Adrenal gland (tissue), 5 donors: ENCODE measurements at regions not wholly inside any gene's neighbourhood (a gene's known extent, or its start where the extent isn't known, plus 50 kb on each side); places are given as distances from the start of the nearest gene placed in this dataset.

ENCODE experiments used
- POLR2A ChIP-seq, 2 donors: fragments of 450-650 bp; IDR thresholded peaks; one replicate each; pipeline ENCODE4 v1.6.1; 2017; ENCODE audit warnings: antibody characterized with exemption in 2 of 2, mild to moderate bottlenecking in 2 of 2, moderate library complexity in 1 of 2
- TF ChIP-seq, protein P1 (sequence below), 6 experiments: fragments of 450-650 bp in 4 of 6; fragments of 200-600 bp in 2 of 6; sonication (generic) in 1 of 6; IDR thresholded peaks; 1 replicate in 5 of 6; 2 replicates in 1 of 6; pipeline versions ENCODE4 v1.5.1 to v1.8.0; 2016 to 2021; ENCODE audit warnings: antibody characterized with exemption in 6 of 6, mild to moderate bottlenecking in 2 of 6, moderate library complexity in 1 of 6
- donor health status: DM: no; HTN: no; CAD: no.

DNA sequence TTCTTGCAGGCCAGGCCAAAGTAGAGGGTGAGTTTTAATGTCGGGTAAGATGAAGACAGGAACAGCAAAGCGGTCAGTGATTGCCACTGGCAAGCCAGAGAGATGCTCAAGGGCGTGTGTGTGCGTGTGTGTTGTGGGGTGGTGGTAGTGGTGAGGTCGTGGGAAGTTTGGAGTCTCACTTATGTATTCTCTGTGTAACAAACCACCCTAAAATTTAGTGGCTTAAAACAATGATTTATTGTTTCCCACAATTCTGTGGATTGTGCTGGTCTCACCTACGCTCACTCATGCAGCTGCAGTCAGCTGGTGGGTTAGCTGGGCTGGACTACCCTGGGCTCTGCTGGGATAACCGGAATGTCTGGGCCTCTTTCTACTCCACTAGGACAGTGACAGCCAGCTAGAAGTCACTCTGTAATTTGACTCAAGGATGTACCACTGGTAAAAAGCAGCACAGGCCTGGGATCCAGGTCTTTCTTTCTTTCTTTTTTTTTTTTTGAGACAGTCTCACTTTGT lies 50.9 kb upstream of the BHLHE40 start:
- TF ChIP-seq, protein P1, sequence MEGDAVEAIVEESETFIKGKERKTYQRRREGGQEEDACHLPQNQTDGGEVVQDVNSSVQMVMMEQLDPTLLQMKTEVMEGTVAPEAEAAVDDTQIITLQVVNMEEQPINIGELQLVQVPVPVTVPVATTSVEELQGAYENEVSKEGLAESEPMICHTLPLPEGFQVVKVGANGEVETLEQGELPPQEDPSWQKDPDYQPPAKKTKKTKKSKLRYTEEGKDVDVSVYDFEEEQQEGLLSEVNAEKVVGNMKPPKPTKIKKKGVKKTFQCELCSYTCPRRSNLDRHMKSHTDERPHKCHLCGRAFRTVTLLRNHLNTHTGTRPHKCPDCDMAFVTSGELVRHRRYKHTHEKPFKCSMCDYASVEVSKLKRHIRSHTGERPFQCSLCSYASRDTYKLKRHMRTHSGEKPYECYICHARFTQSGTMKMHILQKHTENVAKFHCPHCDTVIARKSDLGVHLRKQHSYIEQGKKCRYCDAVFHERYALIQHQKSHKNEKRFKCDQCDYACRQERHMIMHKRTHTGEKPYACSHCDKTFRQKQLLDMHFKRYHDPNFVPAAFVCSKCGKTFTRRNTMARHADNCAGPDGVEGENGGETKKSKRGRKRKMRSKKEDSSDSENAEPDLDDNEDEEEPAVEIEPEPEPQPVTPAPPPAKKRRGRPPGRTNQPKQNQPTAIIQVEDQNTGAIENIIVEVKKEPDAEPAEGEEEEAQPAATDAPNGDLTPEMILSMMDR (IDR thresholded peaks at IDR 0.05), result no peak
- TF ChIP-seq POLR2A (IDR thresholded peaks at IDR 0.05), result no peak
